HepG2 (cell line): ENCODE measurements at regions not wholly inside any gene's neighbourhood (a gene's known extent, or its start where the extent isn't known, plus 50 kb on each side); places are given as distances from the start of the nearest gene placed in this dataset.

Experiments used
- BATF2 ChIP-seq: sonication (generic); formaldehyde crosslinking; IDR thresholded peaks from 2 replicates; pipeline ENCODE4 v1.8.0; 2022; ENCODE audit warnings: mild to moderate bottlenecking, missing genetic modification reagents, moderate library complexity
- BRD4 ChIP-seq: sonication (generic); formaldehyde crosslinking; IDR thresholded peaks from 2 replicates; pipeline ENCODE4 v1.4.0; 2020; ENCODE audit warnings: missing genetic modification reagents
- DBP ChIP-seq: sonication (generic); formaldehyde crosslinking; IDR thresholded peaks from 2 replicates; pipeline ENCODE4 v1.4.0; 2020; ENCODE audit warnings: missing genetic modification reagents; ENCODE audit errors: not compliant biosample characterization
- EEA1 ChIP-seq: sonication (generic); formaldehyde crosslinking; IDR thresholded peaks from 2 replicates; pipeline ENCODE4 v1.5.1; 2020; ENCODE audit warnings: mild to moderate bottlenecking, missing genetic modification reagents, borderline replicate concordance
- HOXA7 ChIP-seq: sonication (generic); formaldehyde crosslinking; IDR thresholded peaks from 2 replicates; pipeline ENCODE4 v1.8.1; 2022; ENCODE audit warnings: mild to moderate bottlenecking, missing genetic modification reagents, moderate library complexity
- IKZF5 ChIP-seq: IDR thresholded peaks from 2 replicates; pipeline ENCODE4 v1.6.1; 2018; ENCODE audit warnings: missing genetic modification reagents, mild to moderate bottlenecking, missing compliant biosample characterization
- JUND ChIP-seq: sonication (generic); formaldehyde crosslinking; IDR thresholded peaks from 2 replicates; pipeline ENCODE4 v1.8.0; 2022; ENCODE audit warnings: mild to moderate bottlenecking, missing genetic modification reagents
- KLF11 ChIP-seq: IDR thresholded peaks from 2 replicates; pipeline ENCODE4 v1.6.1; 2016; ENCODE audit warnings: missing compliant biosample characterization
- MAZ ChIP-seq, 2 experiments: sonication (generic) in 1 of 2; formaldehyde crosslinking in 1 of 2; IDR thresholded peaks; 2 replicates each; pipeline versions ENCODE4 v1.5.0 to v1.6.1; 2012 to 2020; ENCODE audit warnings: low read depth in 2 of 2, mild to moderate bottlenecking in 2 of 2, borderline replicate concordance in 1 of 2, improper control_type of control experiment in 1 of 2, low read length in 1 of 2, missing genetic modification reagents in 1 of 2, moderate library complexity in 1 of 2
- NKX3-1 ChIP-seq: sonication (generic); formaldehyde crosslinking; IDR thresholded peaks from 2 replicates; pipeline ENCODE4 v1.5.0; 2020; ENCODE audit warnings: missing genetic modification reagents
- NR1H2 ChIP-seq: sonication (generic); formaldehyde crosslinking; IDR thresholded peaks from 2 replicates; pipeline ENCODE4 v1.8.1; 2022; ENCODE audit warnings: low read depth, missing genetic modification reagents, borderline replicate concordance
- REPIN1 ChIP-seq: sonication (generic); formaldehyde crosslinking; IDR thresholded peaks from 2 replicates; pipeline ENCODE4 v1.8.0; 2022; ENCODE audit warnings: missing genetic modification reagents, low read depth, mild to moderate bottlenecking, borderline replicate concordance
- SALL1 ChIP-seq: sonication (generic); formaldehyde crosslinking; IDR thresholded peaks from 2 replicates; pipeline ENCODE4 v1.8.0; 2022; ENCODE audit warnings: mild to moderate bottlenecking, missing genetic modification reagents
- SKI ChIP-seq: fragments of 450-650 bp; IDR thresholded peaks from one replicate; pipeline ENCODE4 v1.6.1; 2018; ENCODE audit warnings: mild to moderate bottlenecking; ENCODE audit not compliant: partially characterized antibody
- SNAPC2 ChIP-seq: sonication (generic); formaldehyde crosslinking; IDR thresholded peaks from 2 replicates; pipeline ENCODE4 v1.8.1; 2022; ENCODE audit warnings: mild to moderate bottlenecking, missing genetic modification reagents
- THAP11 ChIP-seq: IDR thresholded peaks from 2 replicates; pipeline ENCODE4 v1.6.1; 2016; ENCODE audit warnings: missing biosample characterization, missing genetic modification reagents
- ZBTB33 ChIP-seq: sonication (generic); formaldehyde crosslinking; IDR thresholded peaks from 2 replicates; pipeline ENCODE4 v1.4.0; 2020; ENCODE audit warnings: missing genetic modification reagents
- ZBTB7A ChIP-seq: sonication (generic); formaldehyde crosslinking; IDR thresholded peaks from 2 replicates; pipeline ENCODE4 v1.8.0; 2022; ENCODE audit warnings: mild to moderate bottlenecking, missing genetic modification reagents
- ZKSCAN5 ChIP-seq: sonication (generic); formaldehyde crosslinking; IDR thresholded peaks from 2 replicates; pipeline ENCODE4 v1.5.1; 2020; ENCODE audit warnings: mild to moderate bottlenecking, missing genetic modification reagents
- ZNF121 ChIP-seq: sonication (generic); formaldehyde crosslinking; IDR thresholded peaks from 2 replicates; pipeline ENCODE4 v1.5.0; 2020; ENCODE audit warnings: mild to moderate bottlenecking, missing genetic modification reagents
- ZNF17 ChIP-seq: sonication (generic); formaldehyde crosslinking; IDR thresholded peaks from 2 replicates; pipeline ENCODE4 v1.5.0; 2020; ENCODE audit warnings: mild to moderate bottlenecking, missing genetic modification reagents
- ZNF572 ChIP-seq: sonication (generic); formaldehyde crosslinking; IDR thresholded peaks from 2 replicates; pipeline ENCODE4 v1.5.1; 2020; ENCODE audit warnings: mild to moderate bottlenecking, missing genetic modification reagents
- ZNF841 ChIP-seq: sonication (generic); formaldehyde crosslinking; IDR thresholded peaks from 2 replicates; pipeline ENCODE4 v1.8.1; 2023; ENCODE audit warnings: missing genetic modification reagents, borderline replicate concordance

- TF ChIP-seq REPIN1 (peak; percentile 93), BATF2 (CRISPR knock-in tag) (no peak), ZNF17 (no peak), ZNF572 (no peak), NKX3-1 (CRISPR knock-in tag) (no peak), THAP11 (no peak), SKI (peak; percentile 12), MAZ (IDR thresholded peaks at IDR 0.05; ENCODE audit: borderline replicate concordance, low read depth, low read length) (no peak), MAZ (CRISPR knock-in tag; IDR thresholded peaks at IDR 0.05; ENCODE audit: low read depth) (peak; percentile 43; the same call in 1 of the 2 replicates), ZKSCAN5 (CRISPR knock-in tag) (no peak), KLF11 (0 out of 2 replicates have a peak, but pooled peaks have one; percentile 45), BRD4 (CRISPR knock-in tag) (no peak), ZBTB33 (CRISPR knock-in tag) (peak; percentile 80; the same call in 1 of the 2 replicates), JUND (CRISPR knock-in tag) (no peak), IKZF5 (CRISPR knock-in tag) (peak; percentile 77; the same call in 1 of the 2 replicates), SNAPC2 (CRISPR knock-in tag) (0 out of 2 replicates have a peak, but pooled peaks have one; percentile 29), ZNF121 (CRISPR knock-in tag) (peak; percentile 71; the same call in 1 of the 2 replicates), DBP (CRISPR knock-in tag) (no peak), NR1H2 (CRISPR knock-in tag) (no peak), ZBTB7A (CRISPR knock-in tag) (no peak), SALL1 (CRISPR knock-in tag) (peak; percentile 81), EEA1 (CRISPR knock-in tag) (no peak), HOXA7 (no peak), ZNF841 (CRISPR knock-in tag) (no peak)
These were observed 71.2 kb upstream of the NBPF3 start (continued) for GRCh38 chr1:21368515-21369289.
